ENCODE measurements at regions not wholly inside any gene's neighbourhood (a gene's known extent, or its start where the extent isn't known, plus 50 kb on each side); places are given as distances from the start of the nearest gene placed in this dataset.

DNA sequence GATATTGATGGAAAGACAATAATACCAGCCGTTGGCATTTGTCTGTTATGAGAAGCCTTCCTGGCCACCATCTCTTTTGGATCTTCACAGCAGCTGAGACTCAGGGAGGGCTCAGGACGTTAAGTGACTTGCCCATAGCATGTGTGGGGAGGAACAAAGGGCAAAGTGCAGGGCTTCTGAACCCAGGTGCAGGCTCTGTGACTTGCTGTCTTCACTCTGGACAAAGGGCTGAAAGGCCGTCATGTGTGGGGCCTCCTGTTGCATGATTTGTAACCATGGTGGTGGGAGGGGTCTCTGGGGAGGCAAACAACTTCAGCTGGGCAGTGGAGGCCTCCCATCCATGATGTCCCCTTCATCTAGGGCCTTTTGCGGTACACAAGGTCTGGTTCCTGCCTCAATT is 65.5 kb upstream of the SIX2 start:
- TF ChIP-seq, protein P1, sequence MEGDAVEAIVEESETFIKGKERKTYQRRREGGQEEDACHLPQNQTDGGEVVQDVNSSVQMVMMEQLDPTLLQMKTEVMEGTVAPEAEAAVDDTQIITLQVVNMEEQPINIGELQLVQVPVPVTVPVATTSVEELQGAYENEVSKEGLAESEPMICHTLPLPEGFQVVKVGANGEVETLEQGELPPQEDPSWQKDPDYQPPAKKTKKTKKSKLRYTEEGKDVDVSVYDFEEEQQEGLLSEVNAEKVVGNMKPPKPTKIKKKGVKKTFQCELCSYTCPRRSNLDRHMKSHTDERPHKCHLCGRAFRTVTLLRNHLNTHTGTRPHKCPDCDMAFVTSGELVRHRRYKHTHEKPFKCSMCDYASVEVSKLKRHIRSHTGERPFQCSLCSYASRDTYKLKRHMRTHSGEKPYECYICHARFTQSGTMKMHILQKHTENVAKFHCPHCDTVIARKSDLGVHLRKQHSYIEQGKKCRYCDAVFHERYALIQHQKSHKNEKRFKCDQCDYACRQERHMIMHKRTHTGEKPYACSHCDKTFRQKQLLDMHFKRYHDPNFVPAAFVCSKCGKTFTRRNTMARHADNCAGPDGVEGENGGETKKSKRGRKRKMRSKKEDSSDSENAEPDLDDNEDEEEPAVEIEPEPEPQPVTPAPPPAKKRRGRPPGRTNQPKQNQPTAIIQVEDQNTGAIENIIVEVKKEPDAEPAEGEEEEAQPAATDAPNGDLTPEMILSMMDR (IDR thresholded peaks at IDR 0.05; ENCODE audit: poor library complexity, severe bottlenecking) = no peak
- TF ChIP-seq EP300 (conservative IDR thresholded peaks at IDR 0.05; ENCODE audit: poor library complexity, severe bottlenecking) = no peak
- TF ChIP-seq POLR2AphosphoS5 (IDR thresholded peaks at IDR 0.05) = no peak
- TF ChIP-seq, protein P2, sequence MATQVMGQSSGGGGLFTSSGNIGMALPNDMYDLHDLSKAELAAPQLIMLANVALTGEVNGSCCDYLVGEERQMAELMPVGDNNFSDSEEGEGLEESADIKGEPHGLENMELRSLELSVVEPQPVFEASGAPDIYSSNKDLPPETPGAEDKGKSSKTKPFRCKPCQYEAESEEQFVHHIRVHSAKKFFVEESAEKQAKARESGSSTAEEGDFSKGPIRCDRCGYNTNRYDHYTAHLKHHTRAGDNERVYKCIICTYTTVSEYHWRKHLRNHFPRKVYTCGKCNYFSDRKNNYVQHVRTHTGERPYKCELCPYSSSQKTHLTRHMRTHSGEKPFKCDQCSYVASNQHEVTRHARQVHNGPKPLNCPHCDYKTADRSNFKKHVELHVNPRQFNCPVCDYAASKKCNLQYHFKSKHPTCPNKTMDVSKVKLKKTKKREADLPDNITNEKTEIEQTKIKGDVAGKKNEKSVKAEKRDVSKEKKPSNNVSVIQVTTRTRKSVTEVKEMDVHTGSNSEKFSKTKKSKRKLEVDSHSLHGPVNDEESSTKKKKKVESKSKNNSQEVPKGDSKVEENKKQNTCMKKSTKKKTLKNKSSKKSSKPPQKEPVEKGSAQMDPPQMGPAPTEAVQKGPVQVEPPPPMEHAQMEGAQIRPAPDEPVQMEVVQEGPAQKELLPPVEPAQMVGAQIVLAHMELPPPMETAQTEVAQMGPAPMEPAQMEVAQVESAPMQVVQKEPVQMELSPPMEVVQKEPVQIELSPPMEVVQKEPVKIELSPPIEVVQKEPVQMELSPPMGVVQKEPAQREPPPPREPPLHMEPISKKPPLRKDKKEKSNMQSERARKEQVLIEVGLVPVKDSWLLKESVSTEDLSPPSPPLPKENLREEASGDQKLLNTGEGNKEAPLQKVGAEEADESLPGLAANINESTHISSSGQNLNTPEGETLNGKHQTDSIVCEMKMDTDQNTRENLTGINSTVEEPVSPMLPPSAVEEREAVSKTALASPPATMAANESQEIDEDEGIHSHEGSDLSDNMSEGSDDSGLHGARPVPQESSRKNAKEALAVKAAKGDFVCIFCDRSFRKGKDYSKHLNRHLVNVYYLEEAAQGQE (IDR thresholded peaks at IDR 0.05; ENCODE audit: borderline replicate concordance) = no peak
- no peak for TF ChIP-seq EZH2 (IDR thresholded peaks at IDR 0.05; ENCODE audit: borderline replicate concordance, insufficient read depth, low read length, poor library complexity, severe bottlenecking)
- TF ChIP-seq RAD21 (conservative IDR thresholded peaks at IDR 0.05) = no peak
